ENCODE measurements at regions not wholly inside any gene's neighbourhood (a gene's known extent, or its start where the extent isn't known, plus 50 kb on each side); places are given as distances from the start of the nearest gene placed in this dataset.
A peak's percentile ranks its signal among the peaks of the same experiment; 100 is the strongest.
"Not testable (repeated sequence)": the region's sequence is repeated elsewhere in the genome, so short reads cannot be mapped to it uniquely, and the experiment has no call there.

DNA sequence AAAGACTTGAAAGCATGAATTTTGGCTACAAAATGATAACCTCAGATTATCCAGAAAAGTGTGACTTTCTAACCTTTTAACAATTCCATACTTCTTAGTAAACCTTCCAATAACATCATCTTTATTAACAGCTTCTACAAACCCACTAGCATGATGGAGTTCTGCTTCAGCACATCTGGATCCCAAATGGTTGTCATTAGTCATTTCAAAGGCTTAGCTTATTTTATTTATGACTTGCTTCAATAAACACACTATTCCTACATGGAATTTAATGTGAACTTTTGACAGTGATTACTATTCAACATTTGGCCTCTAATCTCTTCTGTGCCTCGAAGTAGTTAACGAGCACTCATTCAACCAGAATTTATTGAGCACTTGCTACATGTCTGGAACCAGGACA, 808.3 kb downstream of the TSN start:
- no peak for DNase-seq

DNA sequence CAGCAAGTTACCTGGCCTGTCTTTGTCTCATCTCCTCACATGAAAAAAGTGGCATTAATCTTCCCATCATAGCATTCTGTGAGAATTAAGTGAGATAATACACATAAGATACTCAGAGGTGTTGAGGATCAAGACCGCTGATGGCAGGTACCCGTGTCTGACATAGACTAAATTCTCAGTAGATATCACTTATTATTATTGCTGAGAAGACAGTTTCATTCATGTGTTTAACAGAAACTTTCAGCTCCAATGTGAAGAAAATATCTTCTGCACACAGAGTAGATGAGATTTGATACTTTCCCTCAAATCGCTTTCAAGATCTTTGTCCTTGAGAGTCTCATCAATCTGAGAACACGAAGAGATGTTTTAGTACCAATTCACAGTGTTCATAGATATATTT, 809.4 kb downstream of the TSN start:
- no peak for DNase-seq

DNA sequence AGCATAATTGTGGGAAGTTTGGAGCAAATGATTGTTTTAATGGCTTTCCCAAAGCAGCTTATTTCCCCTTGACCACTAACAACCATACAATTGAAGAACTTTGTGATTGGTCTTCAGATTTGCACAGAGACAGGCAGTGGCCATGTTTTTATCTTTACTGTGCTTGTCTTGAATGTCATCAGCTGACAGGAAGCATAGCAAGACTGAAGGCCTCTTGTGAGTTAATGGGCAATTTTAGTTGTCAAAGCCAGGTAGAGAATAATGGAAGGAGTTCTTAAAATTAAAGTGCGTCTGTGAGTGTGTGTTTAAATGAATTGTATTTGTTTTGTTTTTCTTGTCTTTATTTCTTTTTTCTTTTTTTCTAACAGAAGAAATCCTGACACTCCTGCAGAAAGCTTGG, 809.9 kb downstream of the TSN start:
- DNase-seq = no peak

DNA sequence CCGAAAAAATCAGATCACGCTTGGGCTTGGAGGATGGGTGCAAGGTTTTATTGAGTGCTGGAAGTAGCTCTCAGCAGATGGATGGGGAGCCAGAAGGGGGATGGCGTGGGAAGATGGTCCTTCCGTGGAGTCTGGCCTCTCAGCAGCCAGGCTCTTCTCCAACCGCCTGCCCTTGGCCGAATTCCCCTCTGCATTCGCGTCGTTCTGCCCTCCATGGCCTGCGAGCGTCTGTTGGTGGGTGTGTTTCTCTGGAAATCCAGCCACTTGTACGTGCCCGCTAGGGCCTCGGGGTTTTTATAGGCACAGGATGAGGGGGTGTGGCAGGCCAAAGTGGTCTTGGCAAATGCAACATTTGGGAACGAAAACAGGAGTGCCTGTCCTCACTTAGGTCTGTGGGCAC, 815.2 kb downstream of the TSN start:
- DNase-seq = no peak

GRCh38 chr2:122571471-122571870, 816.0 kb downstream of the TSN start:
- not testable (repeated sequence) for DNase-seq

DNA sequence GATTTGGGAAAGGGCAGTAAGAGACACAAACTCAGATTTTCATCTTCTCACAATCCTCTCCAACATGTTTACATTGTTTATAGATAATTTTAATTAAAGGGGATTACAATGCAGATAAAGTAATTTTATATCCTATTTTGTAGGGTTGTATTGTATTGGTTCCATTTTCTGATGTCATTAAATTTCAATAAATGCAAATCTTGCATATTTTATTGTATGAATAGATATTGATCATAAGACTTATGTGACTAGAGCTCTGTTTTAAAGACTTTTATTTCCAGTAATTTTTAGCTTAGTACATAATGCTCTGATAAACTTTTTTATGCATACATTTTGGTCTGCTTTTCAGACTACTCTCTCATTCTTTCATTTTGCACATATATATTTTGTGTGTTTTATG, 819.6 kb downstream of the TSN start:
- no peak for DNase-seq

GRCh38 chr2:122583159-122583917, 827.9 kb downstream of the TSN start:
- DNase-seq = no peak

DNA sequence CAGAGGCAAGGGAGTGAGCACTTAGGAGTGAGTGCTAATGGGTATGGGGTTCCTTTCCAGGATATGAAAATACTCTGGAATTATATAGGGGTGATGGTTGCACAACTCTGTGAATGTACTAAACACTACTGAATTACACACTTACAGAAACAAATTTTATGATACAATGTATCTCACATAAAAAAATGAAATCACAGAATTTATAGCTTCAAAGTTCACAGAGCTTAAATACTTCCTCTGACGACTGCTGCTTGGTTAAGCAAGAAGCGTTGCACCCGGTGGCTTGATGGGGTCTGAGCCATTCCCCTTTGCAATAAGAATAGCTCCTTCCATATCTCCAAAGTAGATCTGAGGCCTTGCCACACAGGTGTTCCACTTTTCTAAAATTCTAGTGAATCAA, 835.1 kb downstream of the TSN start:
- DNase-seq = no peak

DNA sequence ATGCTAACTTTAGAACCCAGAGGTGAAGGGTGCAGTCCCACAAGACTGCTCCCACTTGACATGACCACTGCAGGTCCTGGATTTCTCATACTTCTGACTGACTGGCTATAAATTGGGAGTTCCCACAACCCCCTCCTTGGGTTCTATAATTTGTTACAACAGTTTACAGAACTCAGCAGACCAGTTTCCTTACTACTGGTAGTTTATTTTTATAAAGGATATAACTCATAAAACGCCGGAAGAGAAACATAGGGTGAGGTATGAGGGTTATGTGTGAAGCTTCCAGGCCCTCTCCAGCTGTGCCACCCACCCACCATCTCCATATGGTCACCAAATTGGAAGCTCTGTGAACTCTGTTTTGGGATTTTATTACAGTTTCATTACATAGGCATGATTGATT, 839.6 kb downstream of the TSN start:
- no peak for DNase-seq

GRCh38 chr2:122596598-122596997, 841.1 kb downstream of the TSN start:
- no peak for DNase-seq

GRCh38 chr2:122598784-122599183, 843.3 kb downstream of the TSN start:
- no peak for DNase-seq

GRCh38 chr2:122610948-122611609, 855.6 kb downstream of the TSN start:
- no peak for DNase-seq

- DNase-seq = no peak
Observed at GRCh38 chr2:122622934-122623333, 867.5 kb downstream of the TSN start.

DNA sequence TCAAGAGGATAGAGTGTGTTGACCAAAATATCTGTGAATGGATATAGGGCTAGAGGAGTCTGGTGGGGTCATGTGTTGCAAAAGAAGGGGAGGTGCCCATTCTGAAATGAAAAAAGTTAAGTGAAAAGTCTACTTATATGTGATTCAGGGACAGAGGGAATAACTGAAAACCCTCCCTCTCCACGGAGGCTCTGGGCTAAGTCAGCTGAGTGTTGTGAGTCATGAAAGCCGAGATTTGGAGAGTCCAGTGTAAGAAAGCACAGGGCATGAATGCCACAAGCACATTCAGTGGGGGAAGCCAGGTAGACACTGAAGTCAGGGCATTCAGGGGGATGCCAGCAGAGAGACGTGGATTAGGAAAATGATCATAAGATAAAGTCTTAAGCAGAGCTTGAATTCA, 871.9 kb downstream of the TSN start:
- no peak for DNase-seq

- peak; percentile 53 for DNase-seq
Observed at GRCh38 chr2:122634256-122634655, 878.8 kb downstream of the TSN start.

- no peak for DNase-seq
Observed at GRCh38 chr2:122634920-122635319, 879.5 kb downstream of the TSN start.

GRCh38 chr2:122635686-122636085, 880.2 kb downstream of the TSN start:
- no peak for DNase-seq

GRCh38 chr2:122636097-122636496, 880.6 kb downstream of the TSN start:
- DNase-seq = no peak

DNA sequence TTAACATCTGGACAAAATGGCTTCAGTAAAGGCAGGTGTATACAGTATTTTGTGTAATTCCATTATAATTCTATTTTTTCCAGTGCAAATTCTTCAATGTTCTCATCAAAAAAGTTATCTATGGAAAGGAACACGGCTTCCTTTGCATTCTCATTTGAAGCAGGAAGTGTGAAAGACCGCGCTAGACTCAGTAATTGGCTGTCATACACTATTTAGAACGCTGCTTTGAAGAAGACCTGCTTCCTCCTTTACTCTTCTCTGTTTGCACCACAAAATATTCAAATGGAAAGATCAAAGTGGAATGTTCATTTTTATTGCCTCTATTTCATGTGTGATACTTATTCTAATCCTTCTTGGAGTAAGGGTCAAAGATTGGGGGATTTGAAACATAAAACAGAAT, 883.7 kb downstream of the TSN start:
- no peak for DNase-seq

GRCh38 chr2:122639711-122640110, 884.3 kb downstream of the TSN start:
- no peak for DNase-seq

- no peak for DNase-seq
Observed at GRCh38 chr2:122643725-122644329, 888.4 kb downstream of the TSN start.

GRCh38 chr2:122651236-122651635, 895.8 kb downstream of the TSN start:
- no peak for DNase-seq

DNA sequence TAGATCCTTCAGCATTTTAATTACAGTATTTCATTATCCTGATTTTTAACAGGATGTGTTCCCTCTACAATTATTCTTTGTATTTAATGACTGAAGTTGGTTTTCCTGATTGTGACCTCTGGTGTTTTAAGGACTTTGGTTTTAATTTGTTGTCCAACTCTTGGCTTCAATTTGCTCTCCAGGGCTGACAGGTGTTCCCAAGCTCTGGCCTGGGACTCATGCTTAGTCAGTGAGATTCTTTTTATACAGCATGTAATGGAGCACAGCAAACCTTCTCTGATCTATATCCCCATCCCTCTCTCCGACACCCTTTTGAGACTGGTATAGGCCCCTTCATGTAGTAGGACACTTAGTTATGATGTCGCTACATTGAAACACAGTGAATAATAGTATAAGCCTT, 896.3 kb downstream of the TSN start:
- DNase-seq = no peak

- peak; percentile 81 for DNase-seq
Observed at GRCh38 chr2:122652670-122653069, 897.2 kb downstream of the TSN start.

All from hindlimb muscle (tissue), 1 donor.